Smooth muscle cell (in vitro differentiated cells): ENCODE measurements at regions not wholly inside any gene's neighbourhood (a gene's known extent, or its start where the extent isn't known, plus 50 kb on each side); places are given as distances from the start of the nearest gene placed in this dataset.

Source experiments
- DNase-seq: peaks from one replicate; lab custom pipeline; 2025; ENCODE audit not compliant: unreplicated experiment; lab: John Stamatoyannopoulos, UW
- H2AFZ ChIP-seq: fragments of 200-600 bp; sonication (generic); 2 replicates; pipeline ENCODE4 v1.6.0; 2016; ENCODE audit warnings: antibody characterized with exemption, low read depth, mild to moderate bottlenecking
- H3F3A ChIP-seq: fragments of 200-600 bp; sonication (generic); 2 replicates; pipeline ENCODE4 v1.6.0; 2017; ENCODE audit warnings: antibody characterized with exemption, low read depth
- H3K27ac ChIP-seq: fragments of 200-600 bp; sonication (generic); 2 replicates; pipeline ENCODE4 v1.5.1; 2016; ENCODE audit warnings: low read depth, mild to moderate bottlenecking
- H3K27me3 ChIP-seq: fragments of 200-600 bp; sonication (generic); 2 replicates; pipeline ENCODE4 v1.6.1; 2016; ENCODE audit warnings: low read depth, mild to moderate bottlenecking
- H3K36me3 ChIP-seq: fragments of 200-600 bp; sonication (generic); 2 replicates; pipeline ENCODE4 v1.5.1; 2016; ENCODE audit warnings: low read depth
- H3K4me1 ChIP-seq: fragments of 200-600 bp; sonication (generic); 2 replicates; pipeline ENCODE4 v1.5.1; 2016; ENCODE audit warnings: low read depth
- H3K4me2 ChIP-seq: fragments of 200-600 bp; sonication (generic); 2 replicates; pipeline ENCODE4 v1.6.0; 2016; ENCODE audit warnings: mild to moderate bottlenecking
- H3K4me3 ChIP-seq: fragments of 200-600 bp; sonication (generic); 2 replicates; pipeline ENCODE4 v1.5.1; 2016; ENCODE audit warnings: mild to moderate bottlenecking
- H3K79me2 ChIP-seq: fragments of 200-600 bp; sonication (generic); 2 replicates; pipeline ENCODE4 v1.6.0; 2016; ENCODE audit warnings: low read depth, mild to moderate bottlenecking
- H3K9ac ChIP-seq: fragments of 200-600 bp; sonication (generic); 2 replicates; pipeline ENCODE4 v1.6.0; 2016; ENCODE audit warnings: low read depth
- H3K9me3 ChIP-seq: fragments of 200-600 bp; sonication (generic); replicated peaks from 2 replicates; pipeline ENCODE4 v1.5.1; 2016; ENCODE audit warnings: low read depth
- H4K20me1 ChIP-seq: fragments of 200-600 bp; sonication (generic); 2 replicates; pipeline ENCODE4 v1.6.0; 2016; ENCODE audit warnings: low read depth
- WGBS: methylation state at CpG from one replicate; pipeline ENCODE4 v1.1.7; 2016; ENCODE audit warnings: low lambda C conversion rate; 5-methylcytosine and 5-hydroxymethylcytosine counted together
- TF ChIP-seq, protein P1 (sequence below): fragments of 200-600 bp; sonication (generic); IDR thresholded peaks from 2 replicates; pipeline ENCODE4 v1.5.1; 2017; ENCODE audit warnings: borderline replicate concordance, mild to moderate bottlenecking, antibody characterized with exemption; ENCODE audit not compliant: insufficient read depth, poor library complexity, severe bottlenecking

DNA sequence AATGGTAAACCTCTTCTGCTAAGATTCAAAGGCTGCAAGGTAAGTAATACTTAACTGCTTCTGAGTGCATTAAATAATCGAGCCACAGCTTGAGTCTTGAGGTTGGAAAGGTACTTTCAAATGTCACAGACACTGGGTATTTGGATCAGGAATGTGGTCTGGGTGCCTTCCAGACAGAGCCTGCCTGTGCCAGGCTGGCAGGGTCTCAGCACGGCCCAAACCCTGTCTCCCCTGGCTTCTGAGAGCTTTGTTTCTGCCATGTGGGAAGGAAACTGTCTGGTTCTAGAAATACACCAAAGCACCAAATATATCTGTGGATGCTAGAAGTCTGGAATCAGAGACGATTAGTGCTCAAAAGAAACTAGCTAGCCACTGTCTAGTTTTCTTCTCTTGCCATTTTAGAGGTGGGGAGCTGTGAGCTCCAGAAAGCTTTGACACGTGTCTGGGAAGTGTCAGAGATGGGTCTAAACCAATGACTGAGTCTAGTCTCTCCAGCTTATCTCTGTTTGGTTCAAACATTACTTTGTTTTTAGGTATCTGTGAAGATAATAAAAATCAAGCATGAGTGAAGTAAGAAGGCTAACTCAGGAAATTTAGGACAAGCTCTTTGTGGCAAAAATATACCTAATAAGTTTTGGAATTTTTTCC is 162.8 kb downstream of the CYP26A1 start:
- TF ChIP-seq, protein P1, sequence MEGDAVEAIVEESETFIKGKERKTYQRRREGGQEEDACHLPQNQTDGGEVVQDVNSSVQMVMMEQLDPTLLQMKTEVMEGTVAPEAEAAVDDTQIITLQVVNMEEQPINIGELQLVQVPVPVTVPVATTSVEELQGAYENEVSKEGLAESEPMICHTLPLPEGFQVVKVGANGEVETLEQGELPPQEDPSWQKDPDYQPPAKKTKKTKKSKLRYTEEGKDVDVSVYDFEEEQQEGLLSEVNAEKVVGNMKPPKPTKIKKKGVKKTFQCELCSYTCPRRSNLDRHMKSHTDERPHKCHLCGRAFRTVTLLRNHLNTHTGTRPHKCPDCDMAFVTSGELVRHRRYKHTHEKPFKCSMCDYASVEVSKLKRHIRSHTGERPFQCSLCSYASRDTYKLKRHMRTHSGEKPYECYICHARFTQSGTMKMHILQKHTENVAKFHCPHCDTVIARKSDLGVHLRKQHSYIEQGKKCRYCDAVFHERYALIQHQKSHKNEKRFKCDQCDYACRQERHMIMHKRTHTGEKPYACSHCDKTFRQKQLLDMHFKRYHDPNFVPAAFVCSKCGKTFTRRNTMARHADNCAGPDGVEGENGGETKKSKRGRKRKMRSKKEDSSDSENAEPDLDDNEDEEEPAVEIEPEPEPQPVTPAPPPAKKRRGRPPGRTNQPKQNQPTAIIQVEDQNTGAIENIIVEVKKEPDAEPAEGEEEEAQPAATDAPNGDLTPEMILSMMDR, result no peak
- Histone ChIP-seq H3K4me3 (no peak overlapping the region), H3K79me2 (no peaks in the 10 kb centered on the region), H3K27me3 (no peaks in the 10 kb centered on the region), H3K27ac (no peak overlapping the region), H3K9ac (no peak overlapping the region), H3K9me3 (no peaks in the 10 kb centered on the region), H3K4me2 (no peak overlapping the region), H3F3A (peaks cover 7% of the 10 kb centered on the region), H3K4me1 (peaks cover 9% of the 10 kb centered on the region), H4K20me1 (no peaks in the 10 kb centered on the region), H3K36me3 (no peaks in the 10 kb centered on the region), H2AFZ (peak overlapping the region; percentile 30)
- no peak for DNase-seq
- WGBS, result 32% methylated on average over 4 of the region's 4 CpGs

DNA sequence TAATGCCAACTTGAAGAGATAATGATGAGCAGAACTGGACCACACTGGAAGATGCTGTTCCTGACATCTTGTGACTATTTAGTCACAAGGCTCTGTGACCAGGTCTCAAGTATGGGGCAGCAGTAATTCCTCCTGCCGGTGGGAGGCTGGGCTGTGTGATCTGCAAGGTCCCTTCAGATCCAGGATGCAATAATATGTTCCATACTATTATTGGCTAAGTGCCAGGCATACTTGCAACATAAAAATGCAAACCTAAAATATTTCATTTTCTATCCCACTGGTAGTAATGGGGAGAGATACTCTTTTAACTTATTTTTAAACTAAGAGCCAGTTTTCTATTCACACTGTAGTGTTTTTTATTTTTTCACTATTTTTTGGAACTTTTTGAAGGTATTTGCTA is 171.5 kb downstream of the CYP26A1 start:
- Histone ChIP-seq H3K4me2 (no peak overlapping the region), H3K27ac (no peak overlapping the region), H3K9me3 (no peaks in the 10 kb centered on the region), H3F3A (no peaks in the 10 kb centered on the region), H3K36me3 (no peaks in the 10 kb centered on the region), H3K4me3 (no peak overlapping the region), H3K9ac (no peak overlapping the region), H3K27me3 (no peaks in the 10 kb centered on the region), H4K20me1 (no peaks in the 10 kb centered on the region), H2AFZ (no peak overlapping the region), H3K79me2 (no peaks in the 10 kb centered on the region), H3K4me1 (no peaks in the 10 kb centered on the region)
- no peak for DNase-seq
- TF ChIP-seq, protein P1, result no peak
- 0% methylated on average over 1 of the region's 1 CpG for WGBS

DNA sequence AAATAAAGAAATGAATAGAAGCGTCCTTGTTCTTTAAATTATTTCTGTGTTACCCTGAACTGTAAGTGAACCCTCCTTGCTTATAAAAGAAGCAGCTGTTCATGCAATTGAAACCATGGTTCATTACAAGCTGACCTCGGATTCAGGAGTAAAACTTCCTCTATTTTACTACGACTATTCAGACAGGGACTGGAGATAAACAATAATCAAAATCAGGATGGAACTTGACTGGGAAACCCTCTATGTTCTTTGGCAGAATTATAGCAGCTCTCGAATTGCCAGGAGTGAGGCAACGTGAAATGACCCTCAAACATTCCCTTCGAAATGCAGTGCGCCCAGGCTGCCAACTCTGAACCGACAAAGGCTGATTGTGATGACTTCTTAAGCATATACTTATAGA is 172.1 kb downstream of the CYP26A1 start:
- Histone ChIP-seq H3K4me3 (no peak overlapping the region), H3K4me2 (no peak overlapping the region), H3K79me2 (no peaks in the 10 kb centered on the region), H3K27me3 (no peaks in the 10 kb centered on the region), H3K36me3 (no peaks in the 10 kb centered on the region), H4K20me1 (no peaks in the 10 kb centered on the region), H3K9me3 (no peaks in the 10 kb centered on the region), H3F3A (no peaks in the 10 kb centered on the region), H3K27ac (no peak overlapping the region), H3K4me1 (no peaks in the 10 kb centered on the region), H2AFZ (no peak overlapping the region), H3K9ac (no peak overlapping the region)
- DNase-seq, result no peak
- WGBS, result 87% methylated on average over 8 of the region's 8 CpGs
- TF ChIP-seq, protein P1, result no peak

DNA sequence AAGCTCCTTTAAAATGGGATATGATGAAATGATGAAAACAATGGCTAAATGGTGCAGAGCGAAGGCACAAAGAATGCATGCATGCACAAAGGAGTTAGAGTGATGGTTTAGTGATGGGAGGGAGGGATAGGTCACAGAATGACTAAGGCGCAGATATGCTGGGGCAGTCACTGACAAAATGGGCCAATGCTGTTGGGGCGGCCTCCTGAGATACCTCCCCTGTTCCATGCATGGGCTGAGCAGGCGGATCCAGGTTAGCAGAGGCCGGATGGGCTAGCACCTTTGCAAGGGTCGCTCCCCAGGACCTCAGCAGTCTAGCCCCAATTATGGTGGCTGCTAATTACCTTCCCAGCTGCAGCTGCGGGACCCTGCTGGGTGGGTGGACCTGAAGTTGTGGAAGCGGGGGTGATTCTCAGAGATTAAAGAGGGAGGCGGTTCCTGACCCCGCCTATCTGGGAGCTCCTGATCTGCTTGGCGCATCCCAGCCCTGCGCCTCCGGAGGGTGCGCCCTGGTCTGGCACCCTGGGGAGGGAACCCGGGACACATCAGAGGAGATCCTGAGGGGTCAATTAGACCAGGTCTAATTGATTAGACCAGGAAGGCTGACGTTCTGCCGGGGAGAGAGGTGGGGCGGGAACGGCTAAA is 175.0 kb downstream of the CYP26A1 start:
- Histone ChIP-seq H3K4me3 (no peak overlapping the region), H3F3A (no peaks in the 10 kb centered on the region), H4K20me1 (no peaks in the 10 kb centered on the region), H3K36me3 (no peaks in the 10 kb centered on the region), H3K4me1 (no peaks in the 10 kb centered on the region), H2AFZ (no peak overlapping the region), H3K4me2 (no peak overlapping the region), H3K9ac (no peak overlapping the region), H3K27me3 (no peaks in the 10 kb centered on the region), H3K79me2 (no peaks in the 10 kb centered on the region), H3K27ac (no peak overlapping the region), H3K9me3 (no peaks in the 10 kb centered on the region)
- WGBS, result 91% methylated on average over 19 of the region's 19 CpGs
- TF ChIP-seq, protein P1, result no peak
- DNase-seq, result no peak
